IMR-90 (cell line): ENCODE measurements at regions not wholly inside any gene's neighbourhood (a gene's known extent, or its start where the extent isn't known, plus 50 kb on each side); places are given as distances from the start of the nearest gene placed in this dataset.

ENCODE experiments used
- ATAC-seq: fragments of 200-7000 bp; cut with Tn5 transposase; 2 replicates; pipeline ENCODE4 v1.9.1; 2020; ENCODE audit warnings: low read depth, mild to moderate bottlenecking, moderate library complexity
- BruUV-seq: library from RNA; stranded (reverse); fragments of 400-500 nt; replicated peaks from 2 replicates; lab custom pipeline; 2021; lab: Mats Ljungman, UMichigan
- CTCF ChIA-PET: fragments of 300-600 bp; formaldehyde crosslinking; extraction: SDS; loops from one replicate; lab custom pipeline; 2021; ENCODE audit warnings: antibody characterized with exemption; lab: Yijun Ruan, JAX
- POLR2A ChIA-PET: fragments of 300-600 bp; sonication (Branson Sonifier 250); formaldehyde crosslinking; loops from one replicate; lab custom pipeline; 2022; ENCODE audit warnings: antibody characterized with exemption; ENCODE audit not compliant: unreplicated experiment; lab: Charles Lee
- DNase-seq: peaks from one replicate; pipeline ENCODE4 v3.0.0; 2013
- H2AFZ ChIP-seq: replicated peaks from 2 replicates; pipeline ENCODE3; 2013; ENCODE audit warnings: low read length, mild to moderate bottlenecking; ENCODE audit not compliant: poor library complexity
- H2AK5ac ChIP-seq: 2 replicates; pipeline ENCODE4 v1.6.1; 2013; ENCODE audit warnings: low read depth, low read length, inconsistent platforms
- H2AK9ac ChIP-seq: replicated peaks from 2 replicates; pipeline ENCODE3; 2013; ENCODE audit warnings: mild to moderate bottlenecking, low read depth, low read length, moderate library complexity; ENCODE audit not compliant: poor library complexity
- H2BK120ac ChIP-seq: 2 replicates; pipeline ENCODE4 v1.6.1; 2013; ENCODE audit warnings: low read depth, low read length, inconsistent platforms
- H2BK15ac ChIP-seq: 3 replicates; pipeline ENCODE4 v1.6.1; 2013; ENCODE audit warnings: low read depth, low read length, inconsistent platforms
- H2BK20ac ChIP-seq: 2 replicates; pipeline ENCODE4 v1.6.1; 2013; ENCODE audit warnings: low read depth, mild to moderate bottlenecking, inconsistent platforms, low read length, moderate library complexity
- H2BK5ac ChIP-seq: 2 replicates; pipeline ENCODE4 v1.6.1; 2013; ENCODE audit warnings: mild to moderate bottlenecking, low read depth, low read length, inconsistent platforms; ENCODE audit not compliant: poor library complexity, severe bottlenecking
- H3K14ac ChIP-seq: replicated peaks from 2 replicates; pipeline ENCODE4 v1.6.1; 2013; ENCODE audit warnings: low read depth, low read length, inconsistent platforms
- H3K18ac ChIP-seq: 2 replicates; pipeline ENCODE4 v1.6.1; 2013; ENCODE audit warnings: low read depth, low read length, control low read depth
- H3K23ac ChIP-seq: 2 replicates; pipeline ENCODE4 v1.6.1; 2013; ENCODE audit warnings: low read depth, low read length, inconsistent platforms
- H3K27ac ChIP-seq: 2 replicates; pipeline ENCODE4 v1.5.1; 2013; ENCODE audit warnings: mild to moderate bottlenecking, control low read depth, low read length; ENCODE audit not compliant: insufficient read depth
- H3K27me3 ChIP-seq: 2 replicates; pipeline ENCODE4 v1.6.1; 2013; ENCODE audit warnings: low read length; ENCODE audit not compliant: control insufficient read depth, insufficient read depth
- H3K36me3 ChIP-seq: 2 replicates; pipeline ENCODE4 v1.6.1; 2013; ENCODE audit warnings: low read length, mixed read lengths; ENCODE audit not compliant: control insufficient read depth, insufficient read depth
- H3K4ac ChIP-seq: 2 replicates; pipeline ENCODE4 v1.6.1; 2013; ENCODE audit warnings: low read depth, low read length, inconsistent platforms
- H3K4me1 ChIP-seq: 2 replicates; pipeline ENCODE4 v1.6.1; 2013; ENCODE audit warnings: low read length, mixed read lengths; ENCODE audit not compliant: control insufficient read depth, insufficient read depth
- H3K4me2 ChIP-seq: 2 replicates; pipeline ENCODE4 v1.6.1; 2013; ENCODE audit warnings: low read depth, mild to moderate bottlenecking, control low read depth, low read length, moderate library complexity
- H3K4me3 ChIP-seq: 2 replicates; pipeline ENCODE4 v1.5.1; 2013; ENCODE audit warnings: low read depth, mild to moderate bottlenecking, control low read depth, low read length, moderate library complexity; ENCODE audit not compliant: insufficient read depth
- H3K56ac ChIP-seq: 2 replicates; pipeline ENCODE4 v1.6.1; 2013; ENCODE audit warnings: low read length, inconsistent platforms; ENCODE audit not compliant: insufficient read depth; ENCODE audit errors: extremely low read depth
- H3K79me1 ChIP-seq, 2 experiments: 2 replicates each; pipeline ENCODE4 v1.6.1; 2013; ENCODE audit warnings: low read length in 2 of 2, inconsistent platforms in 1 of 2, low read depth in 1 of 2
- H3K9ac ChIP-seq: 2 replicates; pipeline ENCODE4 v1.6.1; 2013; ENCODE audit warnings: low read depth, low read length, control low read depth
- H3K9me1 ChIP-seq: 2 replicates; pipeline ENCODE4 v1.6.1; 2013; ENCODE audit warnings: low read length, inconsistent platforms; ENCODE audit not compliant: insufficient read depth
- H3K9me3 ChIP-seq: 2 replicates; pipeline ENCODE4 v1.6.1; 2013; ENCODE audit warnings: low read length; ENCODE audit not compliant: control insufficient read depth, insufficient read depth
- H4K20me1 ChIP-seq: 2 replicates; pipeline ENCODE4 v1.6.1; 2013; ENCODE audit warnings: low read length, inconsistent platforms; ENCODE audit not compliant: insufficient read depth
- H4K5ac ChIP-seq: 2 replicates; pipeline ENCODE4 v1.6.1; 2013; ENCODE audit warnings: mild to moderate bottlenecking, low read depth, low read length, control low read depth
- H4K8ac ChIP-seq, 2 experiments: 2 replicates each; pipeline ENCODE4 v1.6.1; 2013; ENCODE audit warnings: low read depth in 2 of 2, low read length in 2 of 2, control low read depth in 1 of 2, inconsistent platforms in 1 of 2
- H4K91ac ChIP-seq: 2 replicates; pipeline ENCODE4 v1.6.1; 2013; ENCODE audit warnings: low read depth, low read length, inconsistent platforms; ENCODE audit not compliant: insufficient read depth
- BHLHE40 ChIP-seq: fragments of 150-350 bp; IDR thresholded peaks from 2 replicates; pipeline ENCODE4 v1.6.1; 2016; ENCODE audit warnings: mild to moderate bottlenecking, low read depth, low read length
- MAFK ChIP-seq: IDR thresholded peaks from 2 replicates; pipeline ENCODE4 v1.6.1; 2012; ENCODE audit warnings: low read depth, low read length, improper control_type of control experiment
- POLR2A ChIP-seq: IDR thresholded peaks from 2 replicates; pipeline ENCODE4 v1.6.1; 2012; ENCODE audit warnings: mild to moderate bottlenecking, low read depth, low read length
- RCOR1 ChIP-seq: IDR thresholded peaks from 2 replicates; pipeline ENCODE4 v1.6.1; 2012; ENCODE audit warnings: mild to moderate bottlenecking, low read length, improper control_type of control experiment; ENCODE audit not compliant: insufficient replicate concordance
- RFX5 ChIP-seq: IDR thresholded peaks from 2 replicates; pipeline ENCODE4 v1.8.0; 2012; ENCODE audit warnings: low read depth, mild to moderate bottlenecking, low read length, moderate library complexity
- SMC3 ChIP-seq: fragments of 150-350 bp; IDR thresholded peaks from 2 replicates; pipeline ENCODE4 v1.6.1; 2016; ENCODE audit warnings: low read depth, mild to moderate bottlenecking, antibody characterized with exemption, low read length, moderate library complexity
- WGBS, 2 experiments: methylation state at CpG; one replicate each; pipeline versions ENCODE4 v1.1.5 to v1.1.7; 2013; ENCODE audit warnings: missing lambda C conversion rate in 2 of 2; ENCODE audit not compliant: insufficient read length in 1 of 2; ENCODE audit errors: extremely low coverage in 2 of 2; 5-methylcytosine and 5-hydroxymethylcytosine counted together
- dilution Hi-C: fragments of 300-500 bp; cut with HindIII; formaldehyde crosslinking; loops from one replicate; pipeline ENCODE4 v1.14.3; 2018; ENCODE audit warnings: low sequenced_read_pairs; ENCODE audit not compliant: unreplicated experiment
- in situ Hi-C: fragments of 300-500 bp; cut with MboI; formaldehyde crosslinking; loops from 3 replicates; pipeline ENCODE4 v1.14.3; 2019; ENCODE audit warnings: low sequenced_read_pairs, inconsistent platforms, mixed read lengths
- intact Hi-C: fragments of 100-400 bp; cut with micrococcal nuclease; formaldehyde crosslinking; loops from 2 replicates; pipeline ENCODE4 v1.10.0; 2022
- TF ChIP-seq, protein P1 (sequence below): fragments of 150-350 bp; IDR thresholded peaks from 2 replicates; pipeline ENCODE4 v1.6.1; 2017; ENCODE audit warnings: mild to moderate bottlenecking, antibody characterized with exemption, low read length, low read depth
- TF ChIP-seq, protein P2 (sequence below): conservative IDR thresholded peaks from 2 replicates; pipeline ENCODE4 v1.5.1; 2012; ENCODE audit warnings: mild to moderate bottlenecking, low read depth, low read length, improper control_type of control experiment

DNA sequence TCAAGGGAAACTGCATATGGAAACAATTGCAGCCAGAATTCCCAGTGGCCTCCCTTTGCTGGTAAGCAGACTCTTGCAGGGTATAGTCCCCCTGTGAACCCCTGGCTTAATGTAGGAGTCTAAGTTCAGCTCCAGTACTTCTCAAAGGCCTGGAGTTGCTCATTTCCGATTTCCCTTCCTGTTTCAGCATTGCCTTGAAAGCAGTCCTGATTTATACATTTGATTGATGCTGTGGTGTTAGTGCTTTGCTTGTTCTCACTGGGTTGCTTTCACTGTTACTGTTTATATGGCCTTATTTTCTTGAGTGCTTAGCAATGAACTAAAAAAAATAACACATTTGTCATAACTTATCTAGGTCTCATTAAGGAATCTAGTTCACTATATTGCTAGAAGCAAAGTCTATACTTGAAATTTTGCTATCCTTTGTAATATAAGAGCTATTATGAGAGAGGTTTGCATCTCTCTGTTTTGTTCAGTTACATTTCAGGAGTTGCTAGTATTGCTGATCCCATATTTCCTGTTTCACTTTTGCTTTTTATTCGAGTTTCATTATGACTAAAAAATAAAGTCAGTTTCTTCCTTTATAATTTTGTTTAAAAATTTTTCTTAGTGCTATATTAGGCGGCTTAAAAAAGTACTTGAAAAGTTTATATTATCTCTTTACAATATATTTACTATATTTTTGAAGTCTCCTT, 122.4 kb upstream of the NMUR2 start:
- CTCF ChIA-PET, result interaction anchor here (1.3 kb wide), 1 partner anchor 1437 kb away, joined by 3 read pairs; no protein-coding TSS in a partner anchor
- H4K8ac ChIP-seq, result no peak overlapping the region
- TF ChIP-seq MAFK (no peak), BHLHE40 (no peak), RFX5 (no peak), RCOR1 (no peak), POLR2A (no peak), SMC3 (no peak)
- TF ChIP-seq, protein P1, sequence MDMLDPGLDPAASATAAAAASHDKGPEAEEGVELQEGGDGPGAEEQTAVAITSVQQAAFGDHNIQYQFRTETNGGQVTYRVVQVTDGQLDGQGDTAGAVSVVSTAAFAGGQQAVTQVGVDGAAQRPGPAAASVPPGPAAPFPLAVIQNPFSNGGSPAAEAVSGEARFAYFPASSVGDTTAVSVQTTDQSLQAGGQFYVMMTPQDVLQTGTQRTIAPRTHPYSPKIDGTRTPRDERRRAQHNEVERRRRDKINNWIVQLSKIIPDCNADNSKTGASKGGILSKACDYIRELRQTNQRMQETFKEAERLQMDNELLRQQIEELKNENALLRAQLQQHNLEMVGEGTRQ, result no peak
- TF ChIP-seq, protein P2, sequence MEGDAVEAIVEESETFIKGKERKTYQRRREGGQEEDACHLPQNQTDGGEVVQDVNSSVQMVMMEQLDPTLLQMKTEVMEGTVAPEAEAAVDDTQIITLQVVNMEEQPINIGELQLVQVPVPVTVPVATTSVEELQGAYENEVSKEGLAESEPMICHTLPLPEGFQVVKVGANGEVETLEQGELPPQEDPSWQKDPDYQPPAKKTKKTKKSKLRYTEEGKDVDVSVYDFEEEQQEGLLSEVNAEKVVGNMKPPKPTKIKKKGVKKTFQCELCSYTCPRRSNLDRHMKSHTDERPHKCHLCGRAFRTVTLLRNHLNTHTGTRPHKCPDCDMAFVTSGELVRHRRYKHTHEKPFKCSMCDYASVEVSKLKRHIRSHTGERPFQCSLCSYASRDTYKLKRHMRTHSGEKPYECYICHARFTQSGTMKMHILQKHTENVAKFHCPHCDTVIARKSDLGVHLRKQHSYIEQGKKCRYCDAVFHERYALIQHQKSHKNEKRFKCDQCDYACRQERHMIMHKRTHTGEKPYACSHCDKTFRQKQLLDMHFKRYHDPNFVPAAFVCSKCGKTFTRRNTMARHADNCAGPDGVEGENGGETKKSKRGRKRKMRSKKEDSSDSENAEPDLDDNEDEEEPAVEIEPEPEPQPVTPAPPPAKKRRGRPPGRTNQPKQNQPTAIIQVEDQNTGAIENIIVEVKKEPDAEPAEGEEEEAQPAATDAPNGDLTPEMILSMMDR, result no peak
- H3K56ac ChIP-seq, result no peak overlapping the region
- dilution Hi-C loops, result no loop called here
- POLR2A ChIA-PET, result no interaction called here
- no peak overlapping the region for H3K23ac ChIP-seq
- no peak overlapping the region for H3K27ac ChIP-seq
- DNase-seq (no peak), ATAC-seq (no peak)
- H3K9me3 ChIP-seq, result no peaks in the 10 kb centered on the region
- intact Hi-C loops, result no loop called here
- no peak overlapping the region for H3K4me2 ChIP-seq
- H2AK9ac ChIP-seq, result no peak overlapping the region
- no peaks in the 10 kb centered on the region for H4K20me1 ChIP-seq
- no peaks in the 10 kb centered on the region for H3K27me3 ChIP-seq
- no peak overlapping the region for H2BK15ac ChIP-seq
- no peaks in the 10 kb centered on the region for H3K4me1 ChIP-seq
- no peaks in the 10 kb centered on the region for H3K9me1 ChIP-seq
- H2BK120ac ChIP-seq, result no peak overlapping the region
- no peak overlapping the region for H2BK20ac ChIP-seq
- no peaks in the 10 kb centered on the region for H3K36me3 ChIP-seq
- no peak overlapping the region for H3K14ac ChIP-seq
- no peak overlapping the region for H3K4me3 ChIP-seq
- H3K18ac ChIP-seq, result no peak overlapping the region
- no CpG with 5 or more reads among the region's 3 CpGs for WGBS, 2 experiments
- in situ Hi-C loops, result loop anchor here (5.0 kb wide), 1 partner anchor 1440 kb away; no protein-coding TSS in a partner anchor
- H3K9ac ChIP-seq, result no peak overlapping the region
- H3K79me1 ChIP-seq, result no peaks in the 10 kb centered on the region
- no peak overlapping the region for H2AFZ ChIP-seq
- BruUV-seq, result no TSS peak
- H4K5ac ChIP-seq, result no peak overlapping the region
- no peak overlapping the region for H2AK5ac ChIP-seq
- H4K91ac ChIP-seq, result no peak overlapping the region
- no peak overlapping the region for H2BK5ac ChIP-seq
- H3K4ac ChIP-seq, result no peak overlapping the region
